GM19397 (cell line): ENCODE measurements at regions not wholly inside any gene's neighbourhood (a gene's known extent, or its start where the extent isn't known, plus 50 kb on each side); places are given as distances from the start of the nearest gene placed in this dataset.

Experiments used
- ATAC-seq: cut with Tn5 transposase; IDR thresholded peaks from one replicate; pipeline ENCODE4 v1.9.1; 2021; ENCODE audit warnings: mild to moderate bottlenecking, moderate library complexity; ENCODE audit not compliant: unreplicated experiment

GRCh38 chr10:4326647-4327046 is 499.4 kb upstream of the AKR1E2 start:
- ATAC-seq: no peak

GRCh38 chr10:4319870-4320367 is 506.1 kb upstream of the AKR1E2 start:
- no peak for ATAC-seq

- ATAC-seq: no peak
Measured at GRCh38 chr10:4316161-4316810, 509.7 kb upstream of the AKR1E2 start.

GRCh38 chr10:4315551-4315950 is 510.5 kb upstream of the AKR1E2 start:
- ATAC-seq: no peak

GRCh38 chr10:4313051-4313450 is 513.0 kb upstream of the AKR1E2 start:
- ATAC-seq: no peak

GRCh38 chr10:4312051-4312835 is 513.8 kb upstream of the AKR1E2 start:
- ATAC-seq: no peak

- ATAC-seq: no peak
Measured at GRCh38 chr10:4310172-4310571, 515.8 kb upstream of the AKR1E2 start.

- no peak for ATAC-seq
Measured at GRCh38 chr10:4307910-4308309, 518.1 kb upstream of the AKR1E2 start.

GRCh38 chr10:4306871-4307270 is 519.1 kb upstream of the AKR1E2 start:
- ATAC-seq: no peak

GRCh38 chr10:4303045-4303444 is 518.0 kb upstream of the KLF6 start:
- no peak for ATAC-seq

- no peak for ATAC-seq
Measured at GRCh38 chr10:4301291-4302045, 516.5 kb upstream of the KLF6 start.

GRCh38 chr10:4296161-4296560 is 511.2 kb upstream of the KLF6 start:
- no peak for ATAC-seq

GRCh38 chr10:4294996-4295792 is 510.2 kb upstream of the KLF6 start:
- ATAC-seq: no peak

GRCh38 chr10:4294271-4294670 is 509.3 kb upstream of the KLF6 start:
- no peak for ATAC-seq

- ATAC-seq: no peak
Measured at GRCh38 chr10:4291990-4292389, 507.0 kb upstream of the KLF6 start.

- ATAC-seq: no peak
Measured at GRCh38 chr10:4285121-4285520, 500.1 kb upstream of the KLF6 start.

- ATAC-seq: no peak
Measured at GRCh38 chr10:4283846-4284610, 499.0 kb upstream of the KLF6 start.

- no peak for ATAC-seq
Measured at GRCh38 chr10:4282496-4282895, 497.5 kb upstream of the KLF6 start.

- no peak for ATAC-seq
Measured at GRCh38 chr10:4281190-4281825, 496.3 kb upstream of the KLF6 start.
